ENCODE measurements at regions not wholly inside any gene's neighbourhood (a gene's known extent, or its start where the extent isn't known, plus 50 kb on each side); places are given as distances from the start of the nearest gene placed in this dataset.

DNA sequence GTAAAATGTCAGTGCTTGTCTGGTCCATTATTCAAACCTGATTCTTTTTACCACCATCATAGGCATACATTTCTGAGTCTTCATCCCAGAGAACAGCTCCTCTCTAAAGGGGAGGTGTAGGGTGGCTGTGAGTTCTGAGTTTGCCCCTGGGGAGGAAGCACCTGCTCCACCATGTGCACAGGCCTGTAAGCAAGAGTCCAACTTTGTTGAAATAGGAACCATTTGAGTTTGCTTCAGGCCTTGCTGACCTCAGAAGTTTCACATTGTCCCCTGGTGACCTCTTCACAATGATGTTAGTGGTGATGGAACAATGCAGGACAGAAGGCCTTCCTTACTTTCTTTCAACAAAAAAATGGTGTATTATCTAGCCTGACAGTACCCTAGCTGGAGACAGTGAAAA is 54.6 kb upstream of the TOP3B start:
- TF ChIP-seq, protein P1, sequence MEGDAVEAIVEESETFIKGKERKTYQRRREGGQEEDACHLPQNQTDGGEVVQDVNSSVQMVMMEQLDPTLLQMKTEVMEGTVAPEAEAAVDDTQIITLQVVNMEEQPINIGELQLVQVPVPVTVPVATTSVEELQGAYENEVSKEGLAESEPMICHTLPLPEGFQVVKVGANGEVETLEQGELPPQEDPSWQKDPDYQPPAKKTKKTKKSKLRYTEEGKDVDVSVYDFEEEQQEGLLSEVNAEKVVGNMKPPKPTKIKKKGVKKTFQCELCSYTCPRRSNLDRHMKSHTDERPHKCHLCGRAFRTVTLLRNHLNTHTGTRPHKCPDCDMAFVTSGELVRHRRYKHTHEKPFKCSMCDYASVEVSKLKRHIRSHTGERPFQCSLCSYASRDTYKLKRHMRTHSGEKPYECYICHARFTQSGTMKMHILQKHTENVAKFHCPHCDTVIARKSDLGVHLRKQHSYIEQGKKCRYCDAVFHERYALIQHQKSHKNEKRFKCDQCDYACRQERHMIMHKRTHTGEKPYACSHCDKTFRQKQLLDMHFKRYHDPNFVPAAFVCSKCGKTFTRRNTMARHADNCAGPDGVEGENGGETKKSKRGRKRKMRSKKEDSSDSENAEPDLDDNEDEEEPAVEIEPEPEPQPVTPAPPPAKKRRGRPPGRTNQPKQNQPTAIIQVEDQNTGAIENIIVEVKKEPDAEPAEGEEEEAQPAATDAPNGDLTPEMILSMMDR (IDR thresholded peaks at IDR 0.05; ENCODE audit: low read length): no peak
- no peak for TF ChIP-seq EZH2 (IDR thresholded peaks at IDR 0.05; ENCODE audit: borderline replicate concordance, low read length)

Data from OCI-LY1 (cell line).